ENCODE measurements at regions not wholly inside any gene's neighbourhood (a gene's known extent, or its start where the extent isn't known, plus 50 kb on each side); places are given as distances from the start of the nearest gene placed in this dataset.

GRCh38 chr7:52639126-52639525 lies 396.3 kb upstream of the POM121L12 start:
- no peak overlapping the region for H3K4me3 ChIP-seq
- no peak for TF ChIP-seq POLR2AphosphoS5 (IDR thresholded peaks at IDR 0.05)
- TF ChIP-seq, protein P1, sequence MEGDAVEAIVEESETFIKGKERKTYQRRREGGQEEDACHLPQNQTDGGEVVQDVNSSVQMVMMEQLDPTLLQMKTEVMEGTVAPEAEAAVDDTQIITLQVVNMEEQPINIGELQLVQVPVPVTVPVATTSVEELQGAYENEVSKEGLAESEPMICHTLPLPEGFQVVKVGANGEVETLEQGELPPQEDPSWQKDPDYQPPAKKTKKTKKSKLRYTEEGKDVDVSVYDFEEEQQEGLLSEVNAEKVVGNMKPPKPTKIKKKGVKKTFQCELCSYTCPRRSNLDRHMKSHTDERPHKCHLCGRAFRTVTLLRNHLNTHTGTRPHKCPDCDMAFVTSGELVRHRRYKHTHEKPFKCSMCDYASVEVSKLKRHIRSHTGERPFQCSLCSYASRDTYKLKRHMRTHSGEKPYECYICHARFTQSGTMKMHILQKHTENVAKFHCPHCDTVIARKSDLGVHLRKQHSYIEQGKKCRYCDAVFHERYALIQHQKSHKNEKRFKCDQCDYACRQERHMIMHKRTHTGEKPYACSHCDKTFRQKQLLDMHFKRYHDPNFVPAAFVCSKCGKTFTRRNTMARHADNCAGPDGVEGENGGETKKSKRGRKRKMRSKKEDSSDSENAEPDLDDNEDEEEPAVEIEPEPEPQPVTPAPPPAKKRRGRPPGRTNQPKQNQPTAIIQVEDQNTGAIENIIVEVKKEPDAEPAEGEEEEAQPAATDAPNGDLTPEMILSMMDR (IDR thresholded peaks at IDR 0.05), result no peak
- TF ChIP-seq POLR2A (IDR thresholded peaks at IDR 0.05), result no peak
- intact Hi-C loops (cut with DNase I), result no loop called here
- DNase-seq (ENCODE audit: low spot score), result no peak
- no peaks in the 10 kb centered on the region for H3K4me1 ChIP-seq (replicated peaks)
- H3K27me3 ChIP-seq (replicated peaks; ENCODE audit: insufficient read depth), result no peaks in the 10 kb centered on the region
- no peak overlapping the region for H3K27ac ChIP-seq
- no peaks in the 10 kb centered on the region for H3K9me3 ChIP-seq
- H3K36me3 ChIP-seq, result no peaks in the 10 kb centered on the region

DNA sequence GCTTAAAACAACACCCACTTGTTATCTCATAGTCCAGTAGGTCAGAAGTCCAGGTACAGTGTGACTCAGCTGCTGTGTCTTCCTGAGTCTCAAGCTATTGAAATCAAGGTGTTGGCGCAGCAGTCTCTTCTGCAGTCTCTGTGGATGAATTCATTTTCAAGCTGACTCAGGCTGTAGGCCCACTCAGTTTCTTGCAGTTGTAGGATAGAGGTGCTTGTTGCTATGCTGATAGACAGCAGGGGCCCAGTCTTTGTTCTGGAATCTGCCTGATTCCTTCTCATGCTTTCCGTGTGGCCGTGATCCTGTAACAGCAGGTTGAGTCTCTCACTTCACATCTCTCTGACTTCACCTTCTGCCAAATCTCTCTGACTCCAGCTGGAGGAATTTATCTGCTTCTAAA lies 400.4 kb upstream of the POM121L12 start:
- no peak for DNase-seq (ENCODE audit: low spot score)
- WGBS, result 51% methylated on average over 3 of the region's 3 CpGs
- Histone ChIP-seq H3K4me3 (no peak overlapping the region), H3K27ac (no peak overlapping the region), H3K4me1 (replicated peaks) (no peaks in the 10 kb centered on the region), H3K36me3 (no peaks in the 10 kb centered on the region), H3K9me3 (no peaks in the 10 kb centered on the region), H3K27me3 (replicated peaks; ENCODE audit: insufficient read depth) (no peaks in the 10 kb centered on the region)
- TF ChIP-seq, protein P1 (IDR thresholded peaks at IDR 0.05), result no peak
- TF ChIP-seq POLR2AphosphoS5 (IDR thresholded peaks at IDR 0.05) (no peak), POLR2A (IDR thresholded peaks at IDR 0.05) (no peak)
- intact Hi-C loops (cut with DNase I), result no loop called here

DNA sequence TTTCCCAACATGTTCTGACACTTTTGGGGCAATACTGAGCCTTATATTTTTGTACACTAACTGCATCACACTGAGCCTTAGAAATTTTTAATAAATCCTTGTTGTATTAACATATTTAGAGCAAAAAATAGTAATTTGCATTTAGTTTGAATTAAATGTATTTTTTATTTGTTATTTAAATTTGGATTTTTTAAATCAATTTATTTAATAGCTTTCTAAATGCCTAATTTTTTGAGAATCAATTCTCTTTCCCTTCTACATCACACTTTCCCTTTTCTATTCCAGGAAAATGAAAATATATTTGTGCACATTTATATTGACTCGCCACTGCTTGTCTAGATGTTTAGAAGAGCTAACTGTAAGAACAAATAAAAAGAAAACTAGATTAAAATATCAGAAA lies 414.6 kb upstream of the POM121L12 start:
- Histone ChIP-seq H3K4me1 (replicated peaks) (no peaks in the 10 kb centered on the region), H3K27ac (no peak overlapping the region), H3K36me3 (no peaks in the 10 kb centered on the region), H3K4me3 (no peak overlapping the region), H3K27me3 (replicated peaks; ENCODE audit: insufficient read depth) (no peaks in the 10 kb centered on the region), H3K9me3 (no peaks in the 10 kb centered on the region)
- intact Hi-C loops (cut with DNase I), result no loop called here
- TF ChIP-seq, protein P1 (IDR thresholded peaks at IDR 0.05), result no peak
- TF ChIP-seq POLR2A (IDR thresholded peaks at IDR 0.05) (no peak), POLR2AphosphoS5 (IDR thresholded peaks at IDR 0.05) (no peak)
- WGBS, result 90% methylated on average over 1 of the region's 1 CpG
- DNase-seq (ENCODE audit: low spot score), result no peak

- Histone ChIP-seq H3K36me3 (no peaks in the 10 kb centered on the region), H3K4me1 (replicated peaks) (no peaks in the 10 kb centered on the region), H3K4me3 (no peak overlapping the region), H3K27ac (no peak overlapping the region), H3K9me3 (no peaks in the 10 kb centered on the region), H3K27me3 (replicated peaks; ENCODE audit: insufficient read depth) (no peaks in the 10 kb centered on the region)
- TF ChIP-seq POLR2AphosphoS5 (IDR thresholded peaks at IDR 0.05) (no peak), POLR2A (IDR thresholded peaks at IDR 0.05) (no peak)
- TF ChIP-seq, protein P1 (IDR thresholded peaks at IDR 0.05), result no peak
- no peak for DNase-seq (ENCODE audit: low spot score)
- WGBS, result 91% methylated on average over 2 of the region's 2 CpGs
- intact Hi-C loops (cut with DNase I), result no loop called here
Observed at GRCh38 chr7:52616552-52616951, 418.9 kb upstream of the POM121L12 start.

DNA sequence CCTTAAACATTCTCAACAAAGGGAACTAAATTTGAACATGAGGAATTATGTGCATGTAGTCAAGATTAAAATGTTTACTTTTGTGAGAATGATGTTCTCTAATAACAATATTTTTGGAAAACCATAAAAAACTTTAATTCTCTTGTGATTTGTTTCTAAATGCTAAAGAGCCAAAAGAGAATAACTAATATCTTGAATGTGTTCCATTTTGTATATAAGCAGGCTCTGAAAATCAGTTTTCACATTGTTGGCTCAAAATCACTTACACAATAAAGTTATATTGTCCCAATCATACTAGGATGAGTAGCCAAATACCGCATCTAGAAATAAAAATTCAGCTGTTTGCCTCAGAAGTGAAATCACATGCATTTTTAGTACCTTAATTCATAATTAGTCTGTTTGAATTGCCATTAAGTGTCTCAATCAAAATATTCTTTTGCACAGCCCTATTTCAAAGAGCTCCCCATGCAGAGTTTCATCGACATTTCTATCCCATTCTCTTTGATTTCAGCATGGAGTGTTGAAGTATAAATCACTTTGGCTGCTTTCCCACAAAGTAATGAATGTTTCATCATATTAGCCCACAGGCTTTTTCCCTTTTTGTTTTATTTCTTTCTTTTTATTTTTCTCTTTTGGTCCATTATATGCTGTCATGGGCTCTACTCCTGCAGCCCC lies 420.3 kb upstream of the POM121L12 start:
- Histone ChIP-seq H3K9me3 (no peaks in the 10 kb centered on the region), H3K4me3 (no peak overlapping the region), H3K4me1 (replicated peaks) (no peaks in the 10 kb centered on the region), H3K27ac (no peak overlapping the region), H3K36me3 (no peaks in the 10 kb centered on the region), H3K27me3 (replicated peaks; ENCODE audit: insufficient read depth) (no peaks in the 10 kb centered on the region)
- no peak for DNase-seq (ENCODE audit: low spot score)
- TF ChIP-seq POLR2A (IDR thresholded peaks at IDR 0.05) (no peak), POLR2AphosphoS5 (IDR thresholded peaks at IDR 0.05) (no peak)
- TF ChIP-seq, protein P1 (IDR thresholded peaks at IDR 0.05), result no peak
- intact Hi-C loops (cut with DNase I), result no loop called here
- 81% methylated on average over 2 of the region's 2 CpGs for WGBS
